Caco-2 (cell line): ENCODE measurements at regions not wholly inside any gene's neighbourhood (a gene's known extent, or its start where the extent isn't known, plus 50 kb on each side); places are given as distances from the start of the nearest gene placed in this dataset.

Experiments used
- BruUV-seq: library from RNA; stranded (reverse); fragments of 400-500 nt; replicated peaks from 2 replicates; lab custom pipeline; 2021; lab: Mats Ljungman, UMichigan
- CTCF ChIA-PET: fragments of 300-600 bp; sonication (Branson Sonifier 250); formaldehyde crosslinking; loops from one replicate; lab custom pipeline; 2022; ENCODE audit warnings: antibody characterized with exemption; lab: Charles Lee
- POLR2A ChIA-PET: fragments of 300-600 bp; sonication (Branson Sonifier 250); formaldehyde crosslinking; loops from one replicate; lab custom pipeline; 2022; ENCODE audit warnings: antibody characterized with exemption; lab: Charles Lee
- DNase-seq, 2 experiments: peaks; one replicate each; pipeline versions ENCODE4 v3.0.0 to v3.0.0-alpha.2; 2020 to 2022
- H3K27me3 ChIP-seq: replicated peaks from 2 replicates; pipeline ENCODE4 v1.6.0; 2011; ENCODE audit warnings: low read length; ENCODE audit not compliant: control insufficient read depth, insufficient read depth
- H3K36me3 ChIP-seq: 2 replicates; pipeline ENCODE4 v1.5.1; 2011; ENCODE audit warnings: low read length; ENCODE audit not compliant: control insufficient read depth, insufficient read depth
- H3K4me1 ChIP-seq: fragments of 250-450 bp; sonication (Bioruptor Pico); 2 replicates; pipeline ENCODE4 v1.5.1; 2020; ENCODE audit warnings: mild to moderate bottlenecking
- H3K4me3 ChIP-seq: 2 replicates; pipeline ENCODE4 v1.5.1; 2011; ENCODE audit warnings: low read depth, mild to moderate bottlenecking, control low read depth, low read length
- H3K9me3 ChIP-seq: fragments of 250-450 bp; sonication (Bioruptor Pico); 2 replicates; pipeline ENCODE4 v1.5.1; 2020; ENCODE audit warnings: mild to moderate bottlenecking, moderate library complexity
- H3K27ac Mint-ChIP-seq: one replicate; pipeline ENCODE4 v1.8.0; 2022; ENCODE audit warnings: mixed read lengths; ENCODE audit not compliant: unreplicated experiment
- H3K27me3 Mint-ChIP-seq: one replicate; pipeline ENCODE4 v1.8.0; 2022; ENCODE audit warnings: mixed read lengths; ENCODE audit not compliant: insufficient read depth, unreplicated experiment
- H3K36me3 Mint-ChIP-seq: one replicate; pipeline ENCODE4 v1.8.0; 2022; ENCODE audit warnings: mild to moderate bottlenecking, mixed read lengths; ENCODE audit not compliant: insufficient read depth, unreplicated experiment
- H3K4me1 Mint-ChIP-seq: one replicate; pipeline ENCODE4 v1.8.0; 2022; ENCODE audit warnings: low read depth, mixed read lengths; ENCODE audit not compliant: unreplicated experiment
- H3K4me3 Mint-ChIP-seq: one replicate; pipeline ENCODE4 v1.8.0; 2022; ENCODE audit warnings: mild to moderate bottlenecking, moderate library complexity, mixed read lengths; ENCODE audit not compliant: unreplicated experiment
- H3K9me3 Mint-ChIP-seq: one replicate; pipeline ENCODE4 v1.8.0; 2022; ENCODE audit warnings: mixed read lengths; ENCODE audit not compliant: unreplicated experiment
- intact Hi-C: fragments of 100-400 bp; cut with micrococcal nuclease; formaldehyde crosslinking; loops from one replicate; pipeline ENCODE4 v1.10.0; 2022; ENCODE audit not compliant: unreplicated experiment
- TF ChIP-seq, protein P1 (sequence below), 2 experiments: fragments of 200-600 bp in 1 of 2; IDR thresholded peaks; 1 replicate in 1 of 2; 2 replicates in 1 of 2; pipeline versions ENCODE4 v1.5.1 to v1.8.0; 2011 to 2022; ENCODE audit warnings: antibody characterized with exemption in 1 of 2, control low read depth in 1 of 2, inconsistent platforms in 1 of 2, low read depth in 1 of 2, low read length in 1 of 2, mild to moderate bottlenecking in 1 of 2, moderate library complexity in 1 of 2; ENCODE audit not compliant: insufficient read depth in 1 of 2, severe bottlenecking in 1 of 2, unreplicated experiment in 1 of 2

DNA sequence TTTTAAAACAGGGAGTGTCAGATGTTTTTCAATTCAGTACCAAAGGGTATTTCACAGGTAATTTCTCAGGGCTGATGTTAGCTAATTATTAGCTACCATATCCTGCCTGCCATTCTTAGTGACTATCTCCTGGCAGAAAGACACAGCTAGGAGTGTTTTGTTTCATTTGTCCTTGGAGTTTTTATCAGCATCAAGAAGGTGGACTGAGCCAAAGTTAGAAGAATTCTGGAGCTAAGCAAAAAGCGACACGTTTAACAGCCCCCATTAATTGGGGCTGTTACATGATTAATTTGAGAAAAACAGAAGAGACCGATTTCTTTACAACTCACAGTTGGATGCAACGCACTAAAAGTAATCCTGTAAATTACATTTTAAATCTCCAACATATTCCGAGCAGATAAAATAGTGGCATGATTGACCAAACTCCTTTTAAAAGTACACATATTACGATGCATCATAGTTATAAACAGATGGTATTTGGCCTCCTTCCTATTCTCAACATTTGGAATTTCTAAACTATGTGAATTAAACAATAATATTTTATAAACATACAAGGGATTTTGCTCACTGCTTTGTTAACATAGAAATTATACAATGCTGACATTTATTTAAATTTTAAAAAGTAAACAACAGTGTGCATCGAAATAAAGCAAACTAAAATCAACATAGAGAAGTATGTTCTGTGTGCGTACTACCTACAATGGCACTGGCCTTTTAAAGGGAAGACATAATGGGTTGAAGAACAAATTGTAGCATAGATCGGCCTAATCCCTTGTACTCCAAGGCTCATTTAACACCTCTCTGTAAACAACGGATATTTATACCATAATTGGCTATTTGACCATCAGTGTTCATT is 585.1 kb downstream of the ZEB2 start:
- intact Hi-C loops = no loop called here
- H3K4me3 ChIP-seq = no peak overlapping the region
- no peak for DNase-seq
- no peaks in the 10 kb centered on the region for H3K9me3 Mint-ChIP-seq
- ChIA-PET CTCF (no interaction called here), POLR2A (no interaction called here)
- TF ChIP-seq, protein P1, sequence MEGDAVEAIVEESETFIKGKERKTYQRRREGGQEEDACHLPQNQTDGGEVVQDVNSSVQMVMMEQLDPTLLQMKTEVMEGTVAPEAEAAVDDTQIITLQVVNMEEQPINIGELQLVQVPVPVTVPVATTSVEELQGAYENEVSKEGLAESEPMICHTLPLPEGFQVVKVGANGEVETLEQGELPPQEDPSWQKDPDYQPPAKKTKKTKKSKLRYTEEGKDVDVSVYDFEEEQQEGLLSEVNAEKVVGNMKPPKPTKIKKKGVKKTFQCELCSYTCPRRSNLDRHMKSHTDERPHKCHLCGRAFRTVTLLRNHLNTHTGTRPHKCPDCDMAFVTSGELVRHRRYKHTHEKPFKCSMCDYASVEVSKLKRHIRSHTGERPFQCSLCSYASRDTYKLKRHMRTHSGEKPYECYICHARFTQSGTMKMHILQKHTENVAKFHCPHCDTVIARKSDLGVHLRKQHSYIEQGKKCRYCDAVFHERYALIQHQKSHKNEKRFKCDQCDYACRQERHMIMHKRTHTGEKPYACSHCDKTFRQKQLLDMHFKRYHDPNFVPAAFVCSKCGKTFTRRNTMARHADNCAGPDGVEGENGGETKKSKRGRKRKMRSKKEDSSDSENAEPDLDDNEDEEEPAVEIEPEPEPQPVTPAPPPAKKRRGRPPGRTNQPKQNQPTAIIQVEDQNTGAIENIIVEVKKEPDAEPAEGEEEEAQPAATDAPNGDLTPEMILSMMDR (IDR thresholded peaks at IDR 0.05; ENCODE audit: insufficient read depth in 1 of 2, low read depth in 1 of 2, low read length in 1 of 2, severe bottlenecking in 1 of 2, unreplicated experiment in 1 of 2) = no peak
- no peaks in the 10 kb centered on the region for H3K36me3 Mint-ChIP-seq
- H3K27me3 Mint-ChIP-seq = peaks cover 13% of the 10 kb centered on the region
- H3K4me3 Mint-ChIP-seq = no peak overlapping the region
- H3K4me1 Mint-ChIP-seq = no peaks in the 10 kb centered on the region
- H3K27ac Mint-ChIP-seq = no peak overlapping the region
- 0 out of 2 replicates have a peak, but pooled peaks cover 4% of the 10 kb centered on the region for H3K4me1 ChIP-seq
- H3K27me3 ChIP-seq = no peaks in the 10 kb centered on the region
- no TSS peak for BruUV-seq
- no peaks in the 10 kb centered on the region for H3K9me3 ChIP-seq
- no peaks in the 10 kb centered on the region for H3K36me3 ChIP-seq

DNA sequence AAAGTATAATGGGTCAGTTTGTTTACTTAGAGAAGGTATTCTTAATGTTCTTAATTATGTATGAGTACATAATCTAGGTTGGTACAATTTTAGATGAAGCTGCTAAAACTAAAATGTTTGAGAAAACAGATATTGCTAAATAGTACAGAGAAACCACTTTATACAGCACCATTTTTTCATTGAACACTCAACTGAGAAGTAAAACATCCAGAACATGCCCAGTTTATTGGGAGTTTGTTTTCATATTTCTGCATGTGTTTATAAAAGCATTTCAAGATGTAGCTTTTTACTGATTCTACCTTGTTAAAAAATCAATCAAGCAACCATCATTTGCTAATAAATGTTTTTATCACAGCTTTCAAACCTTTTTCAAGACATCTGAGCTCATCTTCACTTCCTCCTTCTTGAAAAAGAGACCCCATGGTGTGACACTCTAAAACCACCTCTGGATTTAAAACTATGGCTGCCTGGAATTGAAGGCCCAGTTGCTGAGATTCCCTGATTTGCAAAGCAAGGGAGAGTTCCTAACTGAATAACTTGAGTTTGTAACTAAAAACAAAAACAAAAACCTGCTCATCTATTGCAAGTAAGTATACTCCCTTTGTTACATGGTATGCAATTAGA is 585.9 kb downstream of the ZEB2 start:
- ChIA-PET CTCF (no interaction called here), POLR2A (no interaction called here)
- DNase-seq = no peak
- intact Hi-C loops = no loop called here
- Mint-ChIP-seq H3K27ac (no peak overlapping the region), H3K36me3 (no peaks in the 10 kb centered on the region), H3K27me3 (peaks cover 9% of the 10 kb centered on the region), H3K4me1 (no peaks in the 10 kb centered on the region), H3K4me3 (no peak overlapping the region), H3K9me3 (no peaks in the 10 kb centered on the region)
- BruUV-seq = no TSS peak
- Histone ChIP-seq H3K27me3 (no peaks in the 10 kb centered on the region), H3K36me3 (no peaks in the 10 kb centered on the region), H3K4me3 (no peak overlapping the region), H3K4me1 (0 out of 2 replicates have a peak, but pooled peaks cover 4% of the 10 kb centered on the region), H3K9me3 (no peaks in the 10 kb centered on the region)
- TF ChIP-seq, protein P1 (IDR thresholded peaks at IDR 0.05; ENCODE audit: insufficient read depth in 1 of 2, low read depth in 1 of 2, low read length in 1 of 2, severe bottlenecking in 1 of 2, unreplicated experiment in 1 of 2) = no peak

DNA sequence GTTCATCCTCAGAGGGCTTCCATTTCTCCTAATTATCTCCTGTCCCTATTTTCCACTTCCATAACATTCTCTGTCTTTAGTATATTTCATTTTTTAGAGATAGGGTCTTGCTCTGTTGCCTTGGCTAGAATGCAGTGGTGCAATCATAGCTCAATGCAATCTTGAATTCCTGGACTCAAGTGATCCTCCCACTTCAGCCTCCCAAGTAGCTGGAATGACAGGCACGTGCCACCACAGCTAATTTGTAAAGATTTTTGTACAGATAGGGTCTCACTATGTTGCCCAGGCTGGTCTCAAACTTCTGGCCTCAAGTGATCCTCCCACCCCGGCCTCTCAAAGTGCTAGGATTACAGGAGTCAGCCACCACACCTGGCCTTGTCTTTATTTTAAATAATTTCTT is 589.0 kb downstream of the ZEB2 start:
- no peaks in the 10 kb centered on the region for H3K9me3 ChIP-seq
- H3K27me3 ChIP-seq = no peaks in the 10 kb centered on the region
- ChIA-PET POLR2A (no interaction called here), CTCF (no interaction called here)
- no peak for DNase-seq
- Mint-ChIP-seq H3K4me1 (peaks cover 6% of the 10 kb centered on the region), H3K36me3 (no peaks in the 10 kb centered on the region), H3K4me3 (no peak overlapping the region), H3K27me3 (peaks cover 5% of the 10 kb centered on the region), H3K27ac (no peak overlapping the region), H3K9me3 (peaks cover 7% of the 10 kb centered on the region)
- 0 out of 2 replicates have a peak, but pooled peaks cover 10% of the 10 kb centered on the region for H3K4me1 ChIP-seq
- H3K36me3 ChIP-seq = no peaks in the 10 kb centered on the region
- intact Hi-C loops = no loop called here
- TF ChIP-seq, protein P1 (IDR thresholded peaks at IDR 0.05; ENCODE audit: insufficient read depth in 1 of 2, low read depth in 1 of 2, low read length in 1 of 2, severe bottlenecking in 1 of 2, unreplicated experiment in 1 of 2) = no peak
- BruUV-seq = no TSS peak
- no peak overlapping the region for H3K4me3 ChIP-seq
